ENCODE measurements at regions not wholly inside any gene's neighbourhood (a gene's known extent, or its start where the extent isn't known, plus 50 kb on each side); places are given as distances from the start of the nearest gene placed in this dataset.

DNA sequence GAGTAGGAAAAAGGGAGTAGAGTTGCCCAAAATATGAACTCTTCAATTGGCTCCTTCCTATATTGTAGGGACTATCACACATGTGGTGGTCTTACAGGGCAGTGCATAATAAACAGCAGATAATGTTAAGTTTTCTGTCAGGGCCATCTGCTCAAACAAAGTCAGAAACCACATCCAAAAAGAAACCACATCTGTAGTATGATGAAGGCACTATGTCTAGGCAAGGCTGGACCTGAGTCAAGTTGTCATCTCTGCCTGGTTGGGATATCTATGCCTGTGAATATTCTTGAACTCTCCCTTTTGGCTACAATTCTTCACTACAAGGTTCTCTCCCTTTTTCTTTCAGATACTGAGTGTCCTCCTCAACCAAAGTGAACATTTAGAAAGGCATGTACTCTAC is 109.4 kb upstream of the C1GALT1C1 start:
- H3K27me3 ChIP-seq (ENCODE audit: insufficient read depth, low read length), result no peaks in the 10 kb centered on the region
- intact Hi-C loops (cut with micrococcal nuclease), result no loop called here
- no TSS peak for BruUV-seq (replicated peaks)
- H2AFZ ChIP-seq (ENCODE audit: low read depth, low read length, poor library complexity, severe bottlenecking), result no peak overlapping the region
- ChIA-PET CTCF (no interaction called here), POLR2A (no interaction called here), RAD21 (ENCODE audit: low non-redundant PET in 1 of 2, low total read pairs in 2 of 2, uncharacterized antibody in 2 of 2, unreplicated experiment in 2 of 2) (no interaction called here)
- no peak overlapping the region for H3K27ac ChIP-seq (ENCODE audit: low read depth, low read length)
- peaks cover 0 to 22% of the 10 kb centered on the region in 2 experiments; a peak in 2 of 4 replicates for H3K4me1 ChIP-seq (ENCODE audit: control insufficient read depth in 1 of 2, insufficient read depth in 2 of 2, low read length in 2 of 2)
- H3K79me2 ChIP-seq (ENCODE audit: insufficient read depth, low read length), result no peaks in the 10 kb centered on the region
- no peak for TF ChIP-seq CBX3 (IDR thresholded peaks at IDR 0.05; ENCODE audit: low read depth)
- TF ChIP-seq RAD21 (IDR thresholded peaks at IDR 0.05; ENCODE audit: low read depth), result no peak
- no peak for TF ChIP-seq TCF7L2 (IDR thresholded peaks at IDR 0.05; ENCODE audit: borderline replicate concordance, extremely low read depth, insufficient read depth, insufficient read length)
- TF ChIP-seq, protein P1, sequence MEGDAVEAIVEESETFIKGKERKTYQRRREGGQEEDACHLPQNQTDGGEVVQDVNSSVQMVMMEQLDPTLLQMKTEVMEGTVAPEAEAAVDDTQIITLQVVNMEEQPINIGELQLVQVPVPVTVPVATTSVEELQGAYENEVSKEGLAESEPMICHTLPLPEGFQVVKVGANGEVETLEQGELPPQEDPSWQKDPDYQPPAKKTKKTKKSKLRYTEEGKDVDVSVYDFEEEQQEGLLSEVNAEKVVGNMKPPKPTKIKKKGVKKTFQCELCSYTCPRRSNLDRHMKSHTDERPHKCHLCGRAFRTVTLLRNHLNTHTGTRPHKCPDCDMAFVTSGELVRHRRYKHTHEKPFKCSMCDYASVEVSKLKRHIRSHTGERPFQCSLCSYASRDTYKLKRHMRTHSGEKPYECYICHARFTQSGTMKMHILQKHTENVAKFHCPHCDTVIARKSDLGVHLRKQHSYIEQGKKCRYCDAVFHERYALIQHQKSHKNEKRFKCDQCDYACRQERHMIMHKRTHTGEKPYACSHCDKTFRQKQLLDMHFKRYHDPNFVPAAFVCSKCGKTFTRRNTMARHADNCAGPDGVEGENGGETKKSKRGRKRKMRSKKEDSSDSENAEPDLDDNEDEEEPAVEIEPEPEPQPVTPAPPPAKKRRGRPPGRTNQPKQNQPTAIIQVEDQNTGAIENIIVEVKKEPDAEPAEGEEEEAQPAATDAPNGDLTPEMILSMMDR (IDR thresholded peaks at IDR 0.05 in 2 of 3, conservative IDR thresholded peaks at IDR 0.05 in 1 of 3; ENCODE audit: borderline replicate concordance in 1 of 3, insufficient read depth in 1 of 3, low read depth in 2 of 3, low read length in 2 of 3), result no peak
- TF ChIP-seq ZNF274 (IDR thresholded peaks at IDR 0.05; ENCODE audit: low read depth, low read length), result no peak
- TF ChIP-seq EZH2 (IDR thresholded peaks at IDR 0.05), result no peak
- TF ChIP-seq, protein P2, sequence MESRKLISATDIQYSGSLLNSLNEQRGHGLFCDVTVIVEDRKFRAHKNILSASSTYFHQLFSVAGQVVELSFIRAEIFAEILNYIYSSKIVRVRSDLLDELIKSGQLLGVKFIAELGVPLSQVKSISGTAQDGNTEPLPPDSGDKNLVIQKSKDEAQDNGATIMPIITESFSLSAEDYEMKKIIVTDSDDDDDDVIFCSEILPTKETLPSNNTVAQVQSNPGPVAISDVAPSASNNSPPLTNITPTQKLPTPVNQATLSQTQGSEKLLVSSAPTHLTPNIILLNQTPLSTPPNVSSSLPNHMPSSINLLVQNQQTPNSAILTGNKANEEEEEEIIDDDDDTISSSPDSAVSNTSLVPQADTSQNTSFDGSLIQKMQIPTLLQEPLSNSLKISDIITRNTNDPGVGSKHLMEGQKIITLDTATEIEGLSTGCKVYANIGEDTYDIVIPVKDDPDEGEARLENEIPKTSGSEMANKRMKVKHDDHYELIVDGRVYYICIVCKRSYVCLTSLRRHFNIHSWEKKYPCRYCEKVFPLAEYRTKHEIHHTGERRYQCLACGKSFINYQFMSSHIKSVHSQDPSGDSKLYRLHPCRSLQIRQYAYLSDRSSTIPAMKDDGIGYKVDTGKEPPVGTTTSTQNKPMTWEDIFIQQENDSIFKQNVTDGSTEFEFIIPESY (IDR thresholded peaks at IDR 0.05; ENCODE audit: extremely low read depth, insufficient replicate concordance, low read length), result no peak
- TF ChIP-seq, protein P3, sequence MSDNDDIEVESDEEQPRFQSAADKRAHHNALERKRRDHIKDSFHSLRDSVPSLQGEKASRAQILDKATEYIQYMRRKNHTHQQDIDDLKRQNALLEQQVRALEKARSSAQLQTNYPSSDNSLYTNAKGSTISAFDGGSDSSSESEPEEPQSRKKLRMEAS (IDR thresholded peaks at IDR 0.05), result no peak
- TF ChIP-seq FOSL1 (IDR thresholded peaks at IDR 0.05; ENCODE audit: low read depth), result no peak
- no peak for TF ChIP-seq CEBPB (IDR thresholded peaks at IDR 0.05; ENCODE audit: low read depth)
- TF ChIP-seq ZFX (IDR thresholded peaks at IDR 0.05), result no peak
- TF ChIP-seq POLR2AphosphoS5 (IDR thresholded peaks at IDR 0.05; ENCODE audit: low read depth, low read length), result no peak
- TF ChIP-seq JUND (IDR thresholded peaks at IDR 0.05), result no peak
- no peak for TF ChIP-seq ELF1 (IDR thresholded peaks at IDR 0.05; ENCODE audit: borderline replicate concordance, low read depth)
- TF ChIP-seq, protein P4, sequence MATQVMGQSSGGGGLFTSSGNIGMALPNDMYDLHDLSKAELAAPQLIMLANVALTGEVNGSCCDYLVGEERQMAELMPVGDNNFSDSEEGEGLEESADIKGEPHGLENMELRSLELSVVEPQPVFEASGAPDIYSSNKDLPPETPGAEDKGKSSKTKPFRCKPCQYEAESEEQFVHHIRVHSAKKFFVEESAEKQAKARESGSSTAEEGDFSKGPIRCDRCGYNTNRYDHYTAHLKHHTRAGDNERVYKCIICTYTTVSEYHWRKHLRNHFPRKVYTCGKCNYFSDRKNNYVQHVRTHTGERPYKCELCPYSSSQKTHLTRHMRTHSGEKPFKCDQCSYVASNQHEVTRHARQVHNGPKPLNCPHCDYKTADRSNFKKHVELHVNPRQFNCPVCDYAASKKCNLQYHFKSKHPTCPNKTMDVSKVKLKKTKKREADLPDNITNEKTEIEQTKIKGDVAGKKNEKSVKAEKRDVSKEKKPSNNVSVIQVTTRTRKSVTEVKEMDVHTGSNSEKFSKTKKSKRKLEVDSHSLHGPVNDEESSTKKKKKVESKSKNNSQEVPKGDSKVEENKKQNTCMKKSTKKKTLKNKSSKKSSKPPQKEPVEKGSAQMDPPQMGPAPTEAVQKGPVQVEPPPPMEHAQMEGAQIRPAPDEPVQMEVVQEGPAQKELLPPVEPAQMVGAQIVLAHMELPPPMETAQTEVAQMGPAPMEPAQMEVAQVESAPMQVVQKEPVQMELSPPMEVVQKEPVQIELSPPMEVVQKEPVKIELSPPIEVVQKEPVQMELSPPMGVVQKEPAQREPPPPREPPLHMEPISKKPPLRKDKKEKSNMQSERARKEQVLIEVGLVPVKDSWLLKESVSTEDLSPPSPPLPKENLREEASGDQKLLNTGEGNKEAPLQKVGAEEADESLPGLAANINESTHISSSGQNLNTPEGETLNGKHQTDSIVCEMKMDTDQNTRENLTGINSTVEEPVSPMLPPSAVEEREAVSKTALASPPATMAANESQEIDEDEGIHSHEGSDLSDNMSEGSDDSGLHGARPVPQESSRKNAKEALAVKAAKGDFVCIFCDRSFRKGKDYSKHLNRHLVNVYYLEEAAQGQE (IDR thresholded peaks at IDR 0.05; ENCODE audit: low read depth), result no peak
- TF ChIP-seq, protein P5, sequence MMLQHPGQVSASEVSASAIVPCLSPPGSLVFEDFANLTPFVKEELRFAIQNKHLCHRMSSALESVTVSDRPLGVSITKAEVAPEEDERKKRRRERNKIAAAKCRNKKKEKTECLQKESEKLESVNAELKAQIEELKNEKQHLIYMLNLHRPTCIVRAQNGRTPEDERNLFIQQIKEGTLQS (IDR thresholded peaks at IDR 0.05), result no peak
- no peak for TF ChIP-seq SP1 (IDR thresholded peaks at IDR 0.05; ENCODE audit: low read depth)
- no peak for TF ChIP-seq SIN3A (IDR thresholded peaks at IDR 0.05; ENCODE audit: low read depth)
- no peaks in the 10 kb centered on the region for H3K9me3 ChIP-seq (ENCODE audit: control insufficient read depth in 1 of 2, insufficient read depth in 1 of 2, low read depth in 1 of 2, low read length in 2 of 2)
- no peak overlapping the region for H3K9ac ChIP-seq (ENCODE audit: low read length)
- no peaks in the 10 kb centered on the region for H4K20me1 ChIP-seq (ENCODE audit: insufficient read depth)
- H3K36me3 ChIP-seq (ENCODE audit: control insufficient read depth in 1 of 2, insufficient read depth in 2 of 2, low read length in 2 of 2), result no peaks in the 10 kb centered on the region
- DNase-seq (ENCODE audit: low read depth, low spot score) (no peak), ATAC-seq (no peak)
- H3K4me3 ChIP-seq (replicated peaks in 1 of 2; ENCODE audit: low read depth in 1 of 2, low read length in 2 of 2), result no peak overlapping the region
- H3K9me2 ChIP-seq (ENCODE audit: insufficient read depth), result no peaks in the 10 kb centered on the region
- no peak overlapping the region for H3K4me2 ChIP-seq (ENCODE audit: low read length)

Measured in HCT116 (cell line).